HG03571 (cell line): ENCODE measurements at regions not wholly inside any gene's neighbourhood (a gene's known extent, or its start where the extent isn't known, plus 50 kb on each side); places are given as distances from the start of the nearest gene placed in this dataset.

Source experiments
- ATAC-seq: cut with Tn5 transposase; IDR thresholded peaks from one replicate; pipeline ENCODE4 v1.9.1; 2021; ENCODE audit not compliant: unreplicated experiment

DNA sequence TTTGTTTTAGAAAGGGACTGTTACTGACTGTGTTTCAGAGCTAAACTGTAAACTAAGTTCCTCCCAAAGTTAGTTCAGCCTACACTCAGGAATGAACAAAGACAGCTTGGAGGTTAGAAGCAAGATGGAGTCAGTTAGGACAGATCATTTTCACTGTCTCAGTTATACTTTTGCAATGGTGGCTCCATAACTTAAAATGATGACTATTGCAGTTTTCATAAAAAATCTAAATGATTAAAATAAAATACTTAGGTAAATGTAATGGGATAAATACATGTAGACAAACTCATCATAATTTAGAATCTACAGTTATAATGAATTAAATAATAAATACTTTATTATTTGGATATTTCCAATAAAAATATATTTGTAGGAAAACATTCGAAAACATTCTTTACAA, 590.6 kb downstream of the EPHA7 start:
- no peak for ATAC-seq

GRCh38 chr6:92827104-92827503, 592.3 kb downstream of the EPHA7 start:
- ATAC-seq = no peak

- no peak for ATAC-seq
Measured at GRCh38 chr6:92826633-92827032, 592.7 kb downstream of the EPHA7 start.

GRCh38 chr6:92822222-92822621, 597.1 kb downstream of the EPHA7 start:
- no peak for ATAC-seq

DNA sequence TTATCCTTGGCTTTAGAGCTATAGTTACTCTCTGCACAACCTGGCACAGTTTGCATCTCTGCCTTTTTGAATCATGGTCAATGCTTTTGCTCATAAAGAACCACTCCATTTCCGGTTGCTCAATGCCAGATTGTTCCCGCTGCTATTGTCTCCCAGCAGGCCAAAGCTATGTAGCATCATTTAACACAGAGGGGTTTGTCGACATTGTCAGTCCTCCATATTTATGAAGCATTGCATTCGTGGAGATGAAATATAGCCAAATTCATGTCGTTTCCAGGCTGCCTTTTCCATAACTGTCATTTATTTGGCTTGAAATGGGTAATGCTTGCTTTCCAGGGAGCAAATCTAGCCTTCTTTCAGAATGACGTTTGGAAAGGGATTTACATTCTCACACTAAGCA, 598.8 kb downstream of the EPHA7 start:
- no peak for ATAC-seq

- ATAC-seq = no peak
Measured at GRCh38 chr6:92810913-92811312, 608.4 kb downstream of the EPHA7 start.

DNA sequence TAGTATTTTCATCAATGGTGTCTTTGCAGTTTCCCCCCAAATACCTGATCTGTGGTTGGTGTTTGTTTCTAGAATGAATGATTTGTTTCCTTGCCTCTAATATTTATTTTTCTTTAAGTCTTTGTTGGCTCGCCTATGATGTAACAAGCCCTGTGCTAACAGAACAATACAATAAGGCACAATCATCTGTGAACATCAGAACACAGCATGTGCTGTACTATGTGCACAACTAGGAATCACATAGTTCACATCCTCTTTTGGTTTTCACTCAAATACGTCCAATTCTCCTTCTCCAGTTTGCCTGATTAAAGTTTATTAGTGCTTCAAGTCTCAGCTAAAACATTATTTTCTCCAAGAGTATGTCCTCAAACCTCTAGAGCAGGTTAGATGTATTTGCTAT, 613.1 kb downstream of the EPHA7 start:
- ATAC-seq = no peak

DNA sequence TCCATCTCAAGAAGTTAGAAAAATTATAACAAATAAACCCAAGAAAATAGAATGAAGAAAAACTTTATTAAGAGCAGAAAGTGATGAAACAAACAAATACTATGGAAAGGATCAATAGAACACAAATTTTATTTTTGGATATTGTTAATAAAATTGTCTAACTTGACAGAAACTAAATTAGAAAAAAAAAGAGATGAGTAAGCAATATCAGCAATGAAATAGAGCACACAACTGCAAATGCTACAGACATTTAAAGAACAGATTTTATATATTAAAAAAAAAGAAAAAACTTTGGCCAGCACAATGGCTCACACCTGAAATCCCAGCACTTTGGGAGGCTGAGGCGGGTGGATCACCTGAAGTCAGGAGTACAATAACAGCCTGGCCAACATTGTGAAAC, 628.0 kb downstream of the EPHA7 start:
- no peak for ATAC-seq

DNA sequence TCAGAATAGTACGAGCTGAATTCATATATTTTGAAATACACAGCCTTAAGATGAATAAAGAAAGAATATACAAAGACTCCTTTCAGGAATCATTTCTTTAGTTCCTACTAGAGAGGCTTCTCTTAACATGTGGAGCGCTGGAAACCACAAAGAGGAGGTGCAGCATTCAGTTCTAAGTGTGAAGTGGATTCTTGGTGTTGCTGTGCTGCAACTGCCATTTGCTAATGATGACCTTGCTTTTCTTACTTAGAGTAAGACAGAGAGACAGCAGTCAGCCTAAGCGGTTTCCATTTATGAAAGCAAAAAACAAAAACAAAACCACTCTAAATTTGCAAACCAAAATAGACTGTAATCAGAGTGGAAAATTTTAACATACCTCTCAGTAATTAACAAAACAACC, 629.0 kb downstream of the EPHA7 start:
- ATAC-seq = no peak

GRCh38 chr6:92784235-92784634, 635.1 kb downstream of the EPHA7 start:
- ATAC-seq = no peak

- no peak for ATAC-seq
Measured at GRCh38 chr6:92779746-92780145, 639.6 kb downstream of the EPHA7 start.

GRCh38 chr6:92777146-92777740, 642.1 kb downstream of the EPHA7 start:
- no peak for ATAC-seq

- no peak for ATAC-seq
Measured at GRCh38 chr6:92770540-92770939, 648.8 kb downstream of the EPHA7 start.

DNA sequence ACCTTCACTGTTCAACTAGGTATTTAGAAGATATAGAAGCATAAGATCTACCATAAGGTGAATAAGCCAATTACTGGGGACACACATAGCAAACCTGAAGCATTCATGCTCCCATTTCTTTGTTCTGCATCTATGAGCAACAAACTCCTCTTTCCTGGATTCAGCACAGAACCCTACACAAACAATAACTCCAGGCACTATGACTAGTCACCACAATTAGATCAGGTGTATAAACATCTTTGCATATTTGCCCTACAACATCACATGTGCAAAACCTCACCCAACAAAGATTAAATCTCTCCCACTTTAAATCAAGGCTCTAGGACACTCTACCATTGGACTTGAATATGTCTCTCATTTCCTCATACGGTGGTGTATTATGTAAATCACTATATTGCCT, 652.3 kb downstream of the EPHA7 start:
- no peak for ATAC-seq

DNA sequence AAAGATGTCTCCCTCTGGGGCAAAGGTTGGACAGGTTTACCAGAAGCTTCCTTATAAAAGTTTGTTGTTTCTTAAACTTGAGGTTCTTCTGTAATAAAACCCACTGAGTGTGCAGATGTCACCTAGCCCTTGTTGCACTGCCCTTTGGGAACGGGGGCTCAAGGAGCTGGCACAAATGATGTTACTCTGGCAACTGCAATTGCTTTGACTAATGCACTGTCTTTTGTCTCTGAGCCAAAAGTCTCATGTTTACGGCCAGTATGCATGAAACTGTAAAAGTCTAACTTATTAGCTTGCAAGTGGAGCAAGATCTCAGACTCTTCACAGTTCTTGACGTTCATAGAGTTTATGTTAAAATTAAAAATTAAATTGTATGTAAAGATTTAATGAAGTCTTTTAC, 655.7 kb downstream of the EPHA7 start:
- ATAC-seq = no peak

DNA sequence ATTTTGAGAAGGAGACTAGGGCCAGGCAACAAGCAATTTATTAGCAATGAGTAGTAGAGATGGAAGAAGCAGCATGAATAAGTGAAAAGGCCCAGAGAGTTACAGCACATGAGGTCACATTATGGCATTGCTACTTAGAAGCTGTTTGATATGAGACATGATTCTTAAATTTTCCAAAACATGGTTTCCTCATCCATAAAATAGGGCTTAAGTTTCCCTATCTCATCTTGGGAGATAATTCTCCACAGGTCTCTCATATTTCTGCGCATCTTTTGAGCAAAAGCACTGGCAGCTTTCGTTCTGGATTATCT, 656.1 kb downstream of the EPHA7 start:
- ATAC-seq = no peak

DNA sequence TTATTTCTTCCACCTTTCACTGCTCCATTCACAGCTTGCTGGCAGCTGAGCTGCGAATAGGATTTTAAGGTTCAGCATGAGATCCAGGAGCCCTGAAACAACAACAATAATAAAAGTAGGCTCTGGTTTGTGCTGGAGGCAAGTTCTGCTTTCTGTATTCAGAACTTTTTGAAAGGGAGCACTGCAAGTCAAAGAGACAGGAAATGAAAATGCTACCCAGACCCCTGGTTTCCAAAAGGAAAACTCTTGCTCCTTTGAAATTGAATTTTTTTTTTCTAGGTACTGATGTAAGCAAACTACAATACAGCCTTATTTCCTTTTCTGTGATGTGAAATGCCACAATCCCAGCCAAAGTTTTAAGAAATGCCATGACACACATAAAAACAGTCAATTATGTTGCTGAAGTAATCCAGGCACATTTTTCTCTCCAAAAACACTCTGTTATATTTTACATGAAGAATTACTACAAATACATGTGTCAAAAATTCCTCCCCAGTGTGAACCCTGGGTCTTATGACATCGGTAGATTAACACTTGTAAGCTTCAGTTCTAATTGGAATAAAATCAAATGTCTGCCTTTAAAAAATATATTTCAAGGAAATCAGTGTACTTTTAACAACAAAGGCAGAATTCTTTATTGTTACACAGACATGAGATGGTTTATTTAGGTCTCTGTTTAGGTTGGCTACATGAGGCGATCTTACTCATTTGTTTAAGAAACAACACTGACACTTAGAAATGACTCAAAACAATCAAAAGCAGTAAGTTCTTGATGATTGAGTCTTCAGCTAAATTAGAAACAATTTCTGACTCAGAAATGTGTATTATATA, 656.7 kb downstream of the EPHA7 start:
- ATAC-seq = no peak

DNA sequence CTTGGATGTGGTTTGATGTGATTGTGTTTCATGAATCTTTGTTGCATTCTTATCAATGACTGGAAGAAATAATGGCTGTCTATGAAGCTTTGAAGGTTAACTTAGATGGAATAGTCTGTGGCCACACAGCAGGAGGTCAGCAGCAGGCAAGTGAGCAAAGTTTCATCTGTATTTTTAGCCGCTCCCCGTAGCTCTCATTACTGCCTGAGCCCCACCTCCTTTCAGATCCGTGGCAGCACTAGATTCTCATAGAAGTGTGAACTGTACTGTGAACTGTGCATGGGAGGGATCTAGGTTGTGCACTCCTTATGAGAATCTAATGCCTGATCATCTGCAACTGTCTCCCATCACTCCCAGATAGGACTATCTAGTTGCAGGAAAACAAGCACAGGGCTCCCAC, 660.2 kb downstream of the EPHA7 start:
- ATAC-seq = no peak

DNA sequence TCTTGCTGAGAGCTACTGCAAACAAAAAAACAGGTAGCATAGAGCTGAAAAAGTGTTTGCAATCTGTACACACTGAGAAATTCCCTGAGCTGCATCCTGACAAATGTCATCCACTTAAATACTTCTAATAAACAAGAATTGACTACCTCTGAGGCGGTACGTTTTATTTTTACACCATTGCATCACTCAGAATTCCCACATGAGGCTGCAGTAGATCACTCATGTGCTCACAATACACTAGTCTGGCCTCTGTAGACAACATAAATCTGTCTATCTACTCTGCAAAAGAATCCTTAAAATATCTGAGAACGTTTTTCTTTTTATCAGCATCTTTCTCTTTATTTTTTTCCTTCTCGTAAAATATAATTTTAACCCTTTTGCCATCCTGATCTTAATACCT, 661.4 kb downstream of the EPHA7 start:
- no peak for ATAC-seq

- ATAC-seq = no peak
Measured at GRCh38 chr6:92756912-92757311, 662.4 kb downstream of the EPHA7 start.

GRCh38 chr6:92753956-92754355, 665.4 kb downstream of the EPHA7 start:
- no peak for ATAC-seq

- ATAC-seq = no peak
Measured at GRCh38 chr6:92752114-92752513, 667.2 kb downstream of the EPHA7 start.

GRCh38 chr6:92748131-92748530, 671.2 kb downstream of the EPHA7 start:
- ATAC-seq = no peak
